ENCODE measurements at regions not wholly inside any gene's neighbourhood (a gene's known extent, or its start where the extent isn't known, plus 50 kb on each side); places are given as distances from the start of the nearest gene placed in this dataset.

DNA sequence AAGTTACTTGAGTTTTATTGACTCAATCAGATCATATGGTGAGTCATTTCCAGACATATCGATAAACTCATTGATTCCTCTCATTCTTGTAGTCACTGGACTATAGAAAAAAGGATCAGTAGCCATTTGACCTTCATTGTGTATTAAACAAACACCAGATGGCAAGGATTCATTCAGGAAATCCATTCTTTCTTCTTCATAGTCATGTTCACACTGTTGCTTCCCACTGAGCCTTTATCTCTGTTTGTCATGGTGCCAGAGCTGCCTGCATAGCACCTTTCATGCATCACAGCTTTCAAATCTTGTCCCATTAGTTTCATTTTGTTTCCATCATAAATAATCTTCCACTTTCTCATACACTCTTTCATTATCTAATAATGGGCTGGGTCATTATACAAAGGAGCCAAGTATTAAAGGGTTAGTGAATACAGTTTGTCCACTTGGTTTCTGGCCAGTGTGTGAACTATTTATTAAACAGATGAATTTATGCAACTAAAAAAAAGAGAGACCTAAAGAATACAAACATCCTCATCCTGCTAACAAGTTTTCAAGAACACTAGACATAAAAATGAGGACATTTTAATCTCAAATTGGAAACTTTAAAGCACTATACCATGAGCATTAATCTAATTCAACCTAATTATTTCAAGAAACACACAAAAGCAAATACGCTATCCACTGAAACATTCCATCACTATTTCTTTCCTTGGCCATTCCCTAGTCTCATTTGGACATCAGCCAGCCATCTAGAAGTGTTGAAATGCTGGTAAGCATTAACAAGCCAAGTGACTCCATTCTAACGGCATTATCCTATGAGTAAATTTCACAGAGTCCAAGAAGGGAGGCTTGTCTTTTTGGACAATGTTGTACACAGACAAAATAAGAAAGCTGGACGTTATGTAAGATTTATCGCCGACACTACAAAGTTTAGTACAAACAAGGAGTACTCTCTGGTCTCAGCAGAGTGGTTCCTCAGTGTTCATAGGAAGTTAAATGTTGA is 476.5 kb downstream of the FOXG1 start:
- peaks cover 0 to 14% (median 4%) of the 10 kb centered on the region in 4 donors for H3K4me1 ChIP-seq
- DNase-seq (ENCODE audit: extremely low spot score) = no peak

DNA sequence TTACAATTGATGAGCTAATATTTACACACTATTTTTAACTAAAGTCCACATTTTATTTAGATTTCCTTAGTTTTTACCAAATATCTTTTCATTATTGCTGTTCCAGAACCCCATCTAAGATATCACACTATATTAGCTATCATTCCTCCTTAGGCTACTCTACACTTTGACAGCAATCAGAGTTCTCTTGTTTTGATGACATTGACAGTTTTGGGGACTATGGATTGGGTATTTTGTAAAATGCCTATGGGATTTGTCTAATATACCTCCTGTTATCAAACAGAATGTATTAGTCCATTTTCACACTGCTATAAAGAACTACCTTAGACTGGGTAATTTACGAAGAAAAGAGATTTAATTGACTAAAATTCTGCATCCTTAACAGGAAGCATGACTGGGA is 489.1 kb downstream of the FOXG1 start:
- Histone ChIP-seq H3K4me3 (no peak overlapping the region), H3K36me3 (no peaks in the 10 kb centered on the region), H3K9me3 (peaks cover 0 to 6% (median 0%) of the 10 kb centered on the region in 4 donors), H3K4me1 (no peaks in the 10 kb centered on the region), H3K27me3 (no peaks in the 10 kb centered on the region), H3K27ac (replicated peaks in 1 of 4) (no peak overlapping the region)
- 75% methylated on average over 1 of the region's 1 CpG for WGBS
- TF ChIP-seq EP300 (IDR thresholded peaks at IDR 0.05) (no peak), POLR2A (IDR thresholded peaks at IDR 0.05; ENCODE audit: low read depth) (no peak), POLR2AphosphoS5 (IDR thresholded peaks at IDR 0.05) (no peak)
- TF ChIP-seq, protein P1, sequence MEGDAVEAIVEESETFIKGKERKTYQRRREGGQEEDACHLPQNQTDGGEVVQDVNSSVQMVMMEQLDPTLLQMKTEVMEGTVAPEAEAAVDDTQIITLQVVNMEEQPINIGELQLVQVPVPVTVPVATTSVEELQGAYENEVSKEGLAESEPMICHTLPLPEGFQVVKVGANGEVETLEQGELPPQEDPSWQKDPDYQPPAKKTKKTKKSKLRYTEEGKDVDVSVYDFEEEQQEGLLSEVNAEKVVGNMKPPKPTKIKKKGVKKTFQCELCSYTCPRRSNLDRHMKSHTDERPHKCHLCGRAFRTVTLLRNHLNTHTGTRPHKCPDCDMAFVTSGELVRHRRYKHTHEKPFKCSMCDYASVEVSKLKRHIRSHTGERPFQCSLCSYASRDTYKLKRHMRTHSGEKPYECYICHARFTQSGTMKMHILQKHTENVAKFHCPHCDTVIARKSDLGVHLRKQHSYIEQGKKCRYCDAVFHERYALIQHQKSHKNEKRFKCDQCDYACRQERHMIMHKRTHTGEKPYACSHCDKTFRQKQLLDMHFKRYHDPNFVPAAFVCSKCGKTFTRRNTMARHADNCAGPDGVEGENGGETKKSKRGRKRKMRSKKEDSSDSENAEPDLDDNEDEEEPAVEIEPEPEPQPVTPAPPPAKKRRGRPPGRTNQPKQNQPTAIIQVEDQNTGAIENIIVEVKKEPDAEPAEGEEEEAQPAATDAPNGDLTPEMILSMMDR (IDR thresholded peaks at IDR 0.05) = no peak
- no peak for DNase-seq (ENCODE audit: extremely low spot score)
- intact Hi-C loops (cut with DNase I) = no loop called here

More for the DNA sequence above, 476.5 kb downstream of the FOXG1 start:
- H3K9me3 ChIP-seq = no peaks in the 10 kb centered on the region
- no peak for TF ChIP-seq POLR2A (IDR thresholded peaks at IDR 0.05; ENCODE audit: low read depth)
- TF ChIP-seq, protein P1 (IDR thresholded peaks at IDR 0.05) = no peak
- TF ChIP-seq POLR2AphosphoS5 (IDR thresholded peaks at IDR 0.05) = no peak
- no peak for TF ChIP-seq EP300 (IDR thresholded peaks at IDR 0.05)
- peak overlapping the region in 1 of 4 donors; percentile 12 for H3K4me3 ChIP-seq
- intact Hi-C loops (cut with DNase I) = no loop called here
- H3K27ac ChIP-seq (replicated peaks in 1 of 4) = no peak overlapping the region
- no peaks in the 10 kb centered on the region for H3K27me3 ChIP-seq
- WGBS = 37% methylated on average over 6 of the region's 6 CpGs
- H3K36me3 ChIP-seq = no peaks in the 10 kb centered on the region

DNA sequence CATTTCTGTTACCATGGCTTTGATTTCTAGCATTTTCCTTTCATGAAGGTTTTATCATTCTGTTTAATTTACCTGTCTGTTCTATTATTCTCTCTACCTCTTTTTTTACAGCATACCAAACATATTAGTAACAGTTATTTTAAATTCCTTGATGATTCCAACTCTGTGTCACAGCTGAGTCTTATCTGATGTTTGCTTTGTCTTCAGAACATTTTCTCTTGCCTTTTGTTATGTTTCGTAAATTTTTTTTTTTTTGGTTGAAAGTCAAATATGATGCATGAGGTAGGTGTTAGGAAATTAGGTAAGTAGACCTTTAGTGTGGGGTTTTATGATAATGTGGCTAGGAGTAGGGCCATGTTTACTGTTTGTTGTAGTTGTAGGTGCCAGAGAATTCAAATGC is 496.4 kb downstream of the FOXG1 start:
- 46% methylated on average over 1 of the region's 1 CpG for WGBS
- intact Hi-C loops (cut with DNase I) = no loop called here
- no peak for DNase-seq (ENCODE audit: extremely low spot score)
- H3K4me3 ChIP-seq = no peak overlapping the region
- no peaks in the 10 kb centered on the region for H3K36me3 ChIP-seq
- no peaks in the 10 kb centered on the region for H3K27me3 ChIP-seq
- H3K9me3 ChIP-seq = peaks cover 0 to 6% (median 0%) of the 10 kb centered on the region in 4 donors
- peaks cover 0 to 16% (median 11%) of the 10 kb centered on the region in 4 donors for H3K4me1 ChIP-seq
- no peak overlapping the region for H3K27ac ChIP-seq (replicated peaks in 1 of 4)
- no peak for TF ChIP-seq POLR2A (IDR thresholded peaks at IDR 0.05; ENCODE audit: low read depth)
- TF ChIP-seq POLR2AphosphoS5 (IDR thresholded peaks at IDR 0.05) = no peak
- TF ChIP-seq, protein P1 (IDR thresholded peaks at IDR 0.05) = no peak
- TF ChIP-seq EP300 (IDR thresholded peaks at IDR 0.05) = no peak

DNA sequence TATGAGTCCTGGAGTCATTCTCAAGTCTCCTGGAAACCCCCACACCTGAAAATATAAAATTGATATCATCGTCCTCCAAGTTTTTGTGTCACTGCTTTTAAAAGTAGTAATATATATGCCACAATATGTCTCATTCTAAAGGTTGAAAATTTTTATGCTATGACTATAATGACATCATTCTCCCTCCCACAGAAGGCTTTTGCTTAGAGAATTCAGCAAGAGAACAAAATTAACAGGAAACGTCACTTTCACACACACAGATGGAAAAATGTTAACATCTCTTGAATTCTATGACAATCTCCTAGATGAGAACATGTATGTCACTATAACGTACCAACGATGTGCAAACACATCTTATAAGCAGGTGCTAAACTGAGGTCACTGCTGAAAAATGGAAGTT is 498.3 kb downstream of the FOXG1 start:
- Histone ChIP-seq H3K9me3 (peaks cover 0 to 4% (median 0%) of the 10 kb centered on the region in 4 donors), H3K4me3 (no peak overlapping the region), H3K27me3 (no peaks in the 10 kb centered on the region), H3K4me1 (peaks cover 0 to 16% (median 11%) of the 10 kb centered on the region in 4 donors), H3K27ac (replicated peaks in 1 of 4) (no peak overlapping the region), H3K36me3 (no peaks in the 10 kb centered on the region)
- TF ChIP-seq EP300 (IDR thresholded peaks at IDR 0.05) = no peak
- no peak for TF ChIP-seq POLR2AphosphoS5 (IDR thresholded peaks at IDR 0.05)
- TF ChIP-seq POLR2A (IDR thresholded peaks at IDR 0.05; ENCODE audit: low read depth) = no peak
- TF ChIP-seq, protein P1 (IDR thresholded peaks at IDR 0.05) = no peak
- intact Hi-C loops (cut with DNase I) = no loop called here
- DNase-seq (ENCODE audit: extremely low spot score) = no peak
- WGBS = 41% methylated on average over 4 of the region's 4 CpGs
